ENCODE measurements at regions not wholly inside any gene's neighbourhood (a gene's known extent, or its start where the extent isn't known, plus 50 kb on each side); places are given as distances from the start of the nearest gene placed in this dataset.

GRCh38 chr16:54718376-54718775, 212.3 kb upstream of the IRX5 start:
- no peaks in the 10 kb centered on the region for H3K36me3 ChIP-seq
- intact Hi-C loops (cut with DNase I) = no loop called here
- no peak for ATAC-seq

GRCh38 chr16:54715011-54715410, 215.7 kb upstream of the IRX5 start:
- Histone ChIP-seq H3K4me3 (no peak overlapping the region), H3K4me1 (no peaks in the 10 kb centered on the region), H3K9me3 (no peaks in the 10 kb centered on the region), H3K36me3 (no peaks in the 10 kb centered on the region), H3K27ac (no peak overlapping the region), H3K27me3 (no peaks in the 10 kb centered on the region)
- no peak for ATAC-seq
- intact Hi-C loops (cut with DNase I) = no loop called here
- no peak for DNase-seq
- no peak for TF ChIP-seq CTCF (IDR thresholded peaks at IDR 0.05)

More at GRCh38 chr16:54718376-54718775, 212.3 kb upstream of the IRX5 start:
- H3K4me1 ChIP-seq = no peaks in the 10 kb centered on the region
- no peak for DNase-seq
- TF ChIP-seq CTCF (IDR thresholded peaks at IDR 0.05) = no peak
- H3K27me3 ChIP-seq = no peaks in the 10 kb centered on the region
- no peak overlapping the region for H3K27ac ChIP-seq
- H3K9me3 ChIP-seq = no peaks in the 10 kb centered on the region
- H3K4me3 ChIP-seq = no peak overlapping the region

GRCh38 chr16:54712866-54713265, 217.8 kb upstream of the IRX5 start:
- intact Hi-C loops (cut with DNase I) = no loop called here
- Histone ChIP-seq H3K4me1 (no peaks in the 10 kb centered on the region), H3K9me3 (no peaks in the 10 kb centered on the region), H3K27me3 (no peaks in the 10 kb centered on the region), H3K4me3 (no peak overlapping the region), H3K36me3 (no peaks in the 10 kb centered on the region), H3K27ac (no peak overlapping the region)
- no peak for TF ChIP-seq CTCF (IDR thresholded peaks at IDR 0.05)
- DNase-seq (no peak), ATAC-seq (no peak)

GRCh38 chr16:54707813-54708212, 222.9 kb upstream of the IRX5 start:
- ATAC-seq = no peak
- Histone ChIP-seq H3K4me3 (no peak overlapping the region), H3K9me3 (no peaks in the 10 kb centered on the region), H3K27me3 (no peaks in the 10 kb centered on the region), H3K27ac (no peak overlapping the region), H3K4me1 (no peaks in the 10 kb centered on the region), H3K36me3 (no peaks in the 10 kb centered on the region)
- TF ChIP-seq CTCF (IDR thresholded peaks at IDR 0.05) = no peak
- no peak for DNase-seq
- intact Hi-C loops (cut with DNase I) = no loop called here

- Histone ChIP-seq H3K4me1 (no peaks in the 10 kb centered on the region), H3K27ac (no peak overlapping the region), H3K4me3 (no peak overlapping the region), H3K9me3 (no peaks in the 10 kb centered on the region), H3K36me3 (no peaks in the 10 kb centered on the region), H3K27me3 (no peaks in the 10 kb centered on the region)
- no peak for TF ChIP-seq CTCF (IDR thresholded peaks at IDR 0.05)
- no peak for ATAC-seq
- no peak for DNase-seq
- intact Hi-C loops (cut with DNase I) = no loop called here
Observed at GRCh38 chr16:54706406-54706805, 224.3 kb upstream of the IRX5 start.

Measured in left lung (tissue), 4 donors.